ENCODE measurements at regions not wholly inside any gene's neighbourhood (a gene's known extent, or its start where the extent isn't known, plus 50 kb on each side); places are given as distances from the start of the nearest gene placed in this dataset.
A peak's percentile ranks its signal among the peaks of the same experiment; 100 is the strongest.
"Not testable (repeated sequence)": the region's sequence is repeated elsewhere in the genome, so short reads cannot be mapped to it uniquely, and the experiment has no call there.

- no peak for DNase-seq
Observed at GRCh38 chr18:6537475-6537874, 122.8 kb upstream of the L3MBTL4 start.

- DNase-seq, result not testable (repeated sequence)
Observed at GRCh38 chr18:6541131-6541679, 126.5 kb upstream of the L3MBTL4 start.

GRCh38 chr18:6542296-6542695, 127.6 kb upstream of the L3MBTL4 start:
- DNase-seq, result no peak

GRCh38 chr18:6543330-6543908, 128.7 kb upstream of the L3MBTL4 start:
- peak; percentile 21 to 58 for DNase-seq

- DNase-seq, result no peak
Observed at GRCh38 chr18:6546229-6546628, 131.5 kb upstream of the L3MBTL4 start.

GRCh38 chr18:6547476-6547875, 132.8 kb upstream of the L3MBTL4 start:
- DNase-seq, result no peak

- DNase-seq, result no peak
Observed at GRCh38 chr18:6553234-6553900, 138.7 kb upstream of the L3MBTL4 start.

- DNase-seq, result no peak
Observed at GRCh38 chr18:6557057-6557769, 142.5 kb upstream of the L3MBTL4 start.

GRCh38 chr18:6557770-6558248, 143.1 kb upstream of the L3MBTL4 start:
- DNase-seq, result no peak

GRCh38 chr18:6558446-6559156, 143.9 kb upstream of the L3MBTL4 start:
- no peak for DNase-seq

- DNase-seq, result no peak
Observed at GRCh38 chr18:6559296-6559695, 144.6 kb upstream of the L3MBTL4 start.

- DNase-seq, result no peak
Observed at GRCh38 chr18:6561016-6561415, 146.3 kb upstream of the L3MBTL4 start.

GRCh38 chr18:6561420-6561861, 146.7 kb upstream of the L3MBTL4 start:
- no peak for DNase-seq

- DNase-seq, result no peak
Observed at GRCh38 chr18:6561862-6562291, 147.2 kb upstream of the L3MBTL4 start.

- DNase-seq, result no peak
Observed at GRCh38 chr18:6563896-6564295, 149.2 kb upstream of the L3MBTL4 start.

- DNase-seq, result no peak
Observed at GRCh38 chr18:6564950-6565814, 150.5 kb upstream of the L3MBTL4 start.

GRCh38 chr18:6565815-6566081, 151.0 kb upstream of the L3MBTL4 start:
- no peak for DNase-seq

GRCh38 chr18:6566338-6566911, 151.7 kb upstream of the L3MBTL4 start:
- no peak for DNase-seq

GRCh38 chr18:6569813-6570212, 155.1 kb upstream of the L3MBTL4 start:
- no peak for DNase-seq

GRCh38 chr18:6570581-6571238, 156.0 kb upstream of the L3MBTL4 start:
- no peak for DNase-seq

GRCh38 chr18:6571239-6571602, 156.5 kb upstream of the L3MBTL4 start:
- DNase-seq, result no peak
